Pancreas (tissue), 10 donors: ENCODE measurements at regions not wholly inside any gene's neighbourhood (a gene's known extent, or its start where the extent isn't known, plus 50 kb on each side); places are given as distances from the start of the nearest gene placed in this dataset.

Experiments used
- ATAC-seq, 4 donors: fragments of 200-7000 bp; cut with Tn5 transposase; one replicate each; pipeline versions ENCODE4 v1.8.0 to v1.9.1; 2020; ENCODE audit warnings: mild to moderate bottlenecking in 4 of 4, moderate library complexity in 4 of 4
- DNase-seq, 6 donors: peaks; one replicate each; pipeline ENCODE4 v3.0.0-alpha.2; 2020
- FAIRE-seq: peaks from 2 replicates; lab custom pipeline; 2012; peaks lifted over from hg19 to GRCh38; lab: Jason Lieb, UNC
- H3K27ac ChIP-seq, 4 donors: fragments of 200-600 bp; sonication (generic); 1 replicate in 3 of 4; 2 replicates in 1 of 4; pipeline versions ENCODE4 v1.5.0 to v1.8.0; 2020
- H3K27me3 ChIP-seq, 4 donors: fragments of 200-600 bp; one replicate each; pipeline ENCODE4 v1.8.0; 2021
- H3K36me3 ChIP-seq, 3 donors: fragments of 200-600 bp; sonication (generic) in 1 of 3; one replicate each; pipeline versions ENCODE4 v1.5.0 to v1.8.0; 2020 to 2021
- H3K4me1 ChIP-seq, 3 donors: fragments of 200-600 bp; one replicate each; pipeline ENCODE4 v1.8.0; 2021
- H3K4me3 ChIP-seq, 4 donors: fragments of 200-600 bp; sonication (generic) in 2 of 4; one replicate each; pipeline versions ENCODE4 v1.5.0 to v1.8.0; 2020 to 2021
- H3K9me3 ChIP-seq, 4 donors: fragments of 200-600 bp; one replicate each; pipeline ENCODE4 v1.8.0; 2021
- WGBS, 2 donors: extraction: QIAGEN DNeasy Blood & Tissue Kit; methylation state at CpG; one replicate each; pipeline ENCODE4 v1.1.7; 2013; 5-methylcytosine and 5-hydroxymethylcytosine counted together
- intact Hi-C, 3 donors: fragments of 100-400 bp; cut with DNase I; formaldehyde crosslinking; loops; one replicate each; pipeline versions ENCODE4 v1.11.1 to v1.14.2; 2022
- TF ChIP-seq, protein P1 (sequence below), 4 donors: fragments of 200-600 bp; sonication (generic) in 3 of 4; IDR thresholded peaks; one replicate each; pipeline versions ENCODE4 v1.5.0 to v1.8.0; 2021; ENCODE audit warnings: antibody characterized with exemption in 4 of 4
- donor health status: healthy with polysubstance abuse.
- donor health status: DM: no; HTN: no; CAD: no; lungs with moderate emphysema.
- donor health status: DM: no; HTN: no; CAD: no.
- donor health status: control.
- donor health status: control.
- donor health status: Bipolar disorder and iron deficiency.
- donor health status: DM: yes; HTN: yes; CAD: no.
- donor health status: DM: no; HTN: no; CAD: no.
- donor health status: DM: no; HTN: no; CAD: no.
- donor health status: DM: yes; HTN: yes; CAD: no.

DNA sequence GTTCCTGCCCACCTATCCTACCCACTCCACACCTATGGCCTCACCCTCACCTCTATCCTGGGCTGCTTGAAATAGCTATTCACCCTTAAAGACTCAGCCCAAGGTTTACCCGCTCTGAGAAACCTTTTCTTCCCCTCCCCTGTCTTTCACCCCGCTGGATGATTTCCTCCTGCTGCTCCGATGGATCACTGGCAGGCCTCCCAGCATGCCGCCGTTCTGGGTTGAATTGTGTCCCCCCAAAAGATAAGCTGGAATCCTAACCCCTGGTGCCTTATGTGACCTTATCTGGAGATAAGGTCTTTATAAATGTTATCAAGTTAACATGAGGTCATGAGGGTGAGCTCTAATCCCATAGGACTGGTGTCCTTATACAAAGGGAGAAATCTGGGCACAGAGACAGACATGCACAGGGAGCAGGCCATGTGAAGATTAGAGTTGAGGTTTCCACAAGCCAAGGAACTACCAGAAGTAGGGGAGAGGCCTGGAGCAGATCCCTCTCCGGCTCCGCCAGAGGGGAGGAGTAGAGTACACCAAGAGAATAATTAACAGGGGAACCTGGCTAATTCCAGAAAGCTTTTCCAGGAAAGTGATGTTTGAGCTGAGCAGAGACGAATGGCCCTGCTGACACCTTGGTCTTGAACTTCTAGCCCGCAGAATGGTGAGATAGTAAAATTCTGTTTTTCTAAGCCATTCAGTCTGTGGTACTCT lies 110.0 kb upstream of the SERBP1 start:
- no peak overlapping the region for H3K4me3 ChIP-seq
- no peaks in the 10 kb centered on the region for H3K36me3 ChIP-seq
- intact Hi-C loops, result no loop called here
- TF ChIP-seq, protein P1, sequence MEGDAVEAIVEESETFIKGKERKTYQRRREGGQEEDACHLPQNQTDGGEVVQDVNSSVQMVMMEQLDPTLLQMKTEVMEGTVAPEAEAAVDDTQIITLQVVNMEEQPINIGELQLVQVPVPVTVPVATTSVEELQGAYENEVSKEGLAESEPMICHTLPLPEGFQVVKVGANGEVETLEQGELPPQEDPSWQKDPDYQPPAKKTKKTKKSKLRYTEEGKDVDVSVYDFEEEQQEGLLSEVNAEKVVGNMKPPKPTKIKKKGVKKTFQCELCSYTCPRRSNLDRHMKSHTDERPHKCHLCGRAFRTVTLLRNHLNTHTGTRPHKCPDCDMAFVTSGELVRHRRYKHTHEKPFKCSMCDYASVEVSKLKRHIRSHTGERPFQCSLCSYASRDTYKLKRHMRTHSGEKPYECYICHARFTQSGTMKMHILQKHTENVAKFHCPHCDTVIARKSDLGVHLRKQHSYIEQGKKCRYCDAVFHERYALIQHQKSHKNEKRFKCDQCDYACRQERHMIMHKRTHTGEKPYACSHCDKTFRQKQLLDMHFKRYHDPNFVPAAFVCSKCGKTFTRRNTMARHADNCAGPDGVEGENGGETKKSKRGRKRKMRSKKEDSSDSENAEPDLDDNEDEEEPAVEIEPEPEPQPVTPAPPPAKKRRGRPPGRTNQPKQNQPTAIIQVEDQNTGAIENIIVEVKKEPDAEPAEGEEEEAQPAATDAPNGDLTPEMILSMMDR (IDR thresholded peaks at IDR 0.05), result no peak
- no peaks in the 10 kb centered on the region for H3K27me3 ChIP-seq
- ATAC-seq (peak; percentile 73 to 91 (median 84)), DNase-seq (peak in 4 of 6 donors; percentile 35 to 52 (median 44)), FAIRE-seq (no peak)
- H3K4me1 ChIP-seq, result peaks cover 5 to 7% (median 6%) of the 10 kb centered on the region in 3 donors
- no peaks in the 10 kb centered on the region for H3K9me3 ChIP-seq
- H3K27ac ChIP-seq, result peak overlapping the region in 2 of 4 donors; percentile 53 to 70
- WGBS, 2 donors, result 23 to 35% methylated on average over 9 of the region's 9 CpGs

DNA sequence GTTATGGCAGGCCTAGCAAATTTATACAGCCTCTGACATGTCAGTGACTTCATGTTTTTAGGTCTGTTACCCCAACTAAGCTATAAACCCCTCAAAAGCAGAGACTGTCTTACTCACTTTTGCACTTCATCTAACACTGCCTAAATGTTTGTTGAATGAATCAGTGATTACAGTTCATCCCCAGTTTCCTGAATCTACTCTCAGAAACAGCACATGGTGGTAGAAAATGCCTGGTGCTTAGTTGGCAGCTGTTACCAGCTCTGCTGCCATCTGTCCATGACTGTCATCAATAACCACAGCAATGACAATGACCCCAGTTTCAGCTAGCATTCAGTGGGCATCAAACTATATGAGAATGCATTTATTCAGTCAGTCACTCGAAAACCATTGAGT lies 110.5 kb upstream of the SERBP1 start:
- H3K9me3 ChIP-seq, result no peaks in the 10 kb centered on the region
- ATAC-seq, result no peak
- DNase-seq, result no peak
- no peaks in the 10 kb centered on the region for H3K36me3 ChIP-seq
- no peak overlapping the region for H3K4me3 ChIP-seq
- no peaks in the 10 kb centered on the region for H3K27me3 ChIP-seq
- H3K27ac ChIP-seq, result peak overlapping the region in 2 of 4 donors; percentile 53 to 70
- no peak for FAIRE-seq
- TF ChIP-seq, protein P1 (IDR thresholded peaks at IDR 0.05), result no peak
- WGBS, 2 donors, result 89 to 94% methylated on average over 1 of the region's 1 CpG
- peaks cover 5 to 7% (median 6%) of the 10 kb centered on the region in 3 donors for H3K4me1 ChIP-seq
- intact Hi-C loops, result no loop called here

DNA sequence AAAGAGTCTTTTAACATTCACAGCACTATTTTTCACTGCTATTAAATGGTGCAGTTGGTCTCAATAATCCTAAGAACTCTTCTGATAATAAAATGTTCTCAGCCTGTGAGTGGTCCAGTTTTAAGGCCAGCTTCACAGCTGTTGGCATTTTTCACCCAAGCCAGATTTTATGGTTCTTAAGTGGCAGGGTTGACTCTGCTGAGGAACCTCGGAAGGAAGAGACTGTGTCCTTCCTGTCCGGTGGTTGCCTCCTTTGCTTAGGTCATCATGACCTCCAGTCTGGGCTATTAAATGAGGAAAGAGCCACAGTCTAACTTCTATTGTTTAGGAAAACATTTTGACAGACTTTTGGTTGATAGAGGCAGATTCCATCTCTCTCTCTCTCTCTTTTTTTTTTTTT lies 112.5 kb upstream of the SERBP1 start:
- H3K27me3 ChIP-seq, result no peaks in the 10 kb centered on the region
- DNase-seq (no peak), FAIRE-seq (no peak), ATAC-seq (no peak)
- WGBS, 2 donors, result 95% methylated on average over 2 of the region's 2 CpGs; no CpG with 5 or more reads in 1 of the 2 donors
- H3K9me3 ChIP-seq, result no peaks in the 10 kb centered on the region
- H3K4me3 ChIP-seq, result no peak overlapping the region
- H3K27ac ChIP-seq, result no peak overlapping the region
- H3K4me1 ChIP-seq, result peaks cover 5 to 7% (median 6%) of the 10 kb centered on the region in 3 donors
- TF ChIP-seq, protein P1 (IDR thresholded peaks at IDR 0.05), result no peak
- intact Hi-C loops, result no loop called here
- no peaks in the 10 kb centered on the region for H3K36me3 ChIP-seq

DNA sequence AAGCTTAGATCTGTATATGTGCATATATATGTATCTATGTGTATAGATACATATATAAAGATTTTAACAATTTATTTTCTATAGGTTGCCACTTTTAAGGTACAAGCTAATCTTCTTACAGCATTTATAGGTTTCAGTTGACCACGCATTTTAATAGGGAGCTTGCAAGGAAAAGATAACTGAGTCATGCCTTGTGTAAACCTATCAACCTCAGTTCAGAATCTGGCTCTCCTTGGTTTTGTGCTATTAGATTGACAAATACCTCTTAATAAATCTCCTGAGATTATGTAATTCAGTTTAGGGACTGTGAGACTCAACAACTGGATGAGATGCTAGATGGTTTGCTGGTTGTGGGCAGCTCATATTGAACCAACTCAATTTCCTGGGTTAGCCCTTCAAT lies 114.7 kb upstream of the SERBP1 start:
- TF ChIP-seq, protein P1 (IDR thresholded peaks at IDR 0.05), result no peak
- WGBS, 2 donors, result 85 to 86% methylated on average over 1 of the region's 1 CpG

DNA sequence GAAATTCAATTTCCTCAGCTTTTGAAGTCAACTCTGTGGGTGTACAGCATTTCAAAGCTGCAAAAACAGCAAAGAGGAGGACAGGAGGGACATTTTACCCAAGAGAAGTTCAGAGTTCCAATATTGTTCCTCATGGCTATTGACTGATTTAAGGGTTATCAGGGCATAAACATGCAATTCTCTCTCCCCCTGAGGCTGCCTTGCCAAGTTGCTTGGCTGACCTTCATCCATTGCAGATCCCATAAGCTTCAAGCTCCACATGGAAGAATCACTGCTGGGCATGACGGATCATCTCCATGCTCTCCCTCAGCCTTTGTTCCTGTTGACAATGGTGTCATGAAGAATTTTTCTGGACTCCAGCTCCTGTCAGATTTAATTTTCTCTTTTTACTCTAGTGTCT lies 115.2 kb upstream of the SERBP1 start:
- ATAC-seq (no peak), FAIRE-seq (no peak), DNase-seq (no peak)
- Histone ChIP-seq H3K27ac (no peak overlapping the region), H3K9me3 (no peaks in the 10 kb centered on the region), H3K36me3 (no peaks in the 10 kb centered on the region), H3K4me1 (peaks cover under 1 to 6% (median 6%) of the 10 kb centered on the region in 3 donors), H3K27me3 (no peaks in the 10 kb centered on the region), H3K4me3 (no peak overlapping the region)
- intact Hi-C loops, result no loop called here
- WGBS, 2 donors, result 90 to 92% methylated on average over 1 of the region's 1 CpG
- TF ChIP-seq, protein P1 (IDR thresholded peaks at IDR 0.05), result no peak

More for the DNA sequence above, 114.7 kb upstream of the SERBP1 start:
- ATAC-seq (no peak), DNase-seq (no peak), FAIRE-seq (no peak)
- no peaks in the 10 kb centered on the region for H3K9me3 ChIP-seq
- intact Hi-C loops, result no loop called here
- no peak overlapping the region for H3K27ac ChIP-seq
- no peaks in the 10 kb centered on the region for H3K36me3 ChIP-seq
- H3K4me3 ChIP-seq, result no peak overlapping the region
- peaks cover 5 to 7% (median 6%) of the 10 kb centered on the region in 3 donors for H3K4me1 ChIP-seq
- H3K27me3 ChIP-seq, result no peaks in the 10 kb centered on the region
